ENCODE measurements at regions not wholly inside any gene's neighbourhood (a gene's known extent, or its start where the extent isn't known, plus 50 kb on each side); places are given as distances from the start of the nearest gene placed in this dataset.

DNA sequence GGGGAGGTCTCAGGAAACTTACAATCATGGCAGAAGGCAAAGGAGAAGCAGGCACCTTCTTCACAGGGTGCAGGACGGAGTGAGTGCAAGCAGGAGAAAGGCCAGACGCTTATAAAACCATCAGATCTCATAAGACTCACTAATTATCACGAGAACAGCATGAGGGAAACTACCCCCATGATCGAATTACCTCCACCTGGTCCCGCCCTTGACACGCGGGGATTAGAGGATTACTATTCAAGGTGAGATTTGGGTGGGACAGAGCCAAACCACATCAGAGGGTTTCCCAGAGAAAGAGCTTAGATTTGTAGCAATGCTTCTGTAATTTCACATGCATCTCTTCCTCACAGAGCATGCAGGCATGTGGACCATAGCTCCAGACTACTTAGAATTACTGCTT, 615.7 kb upstream of the UBE2E2 start:
- Histone ChIP-seq H4K20me1 (ENCODE audit: insufficient read depth, low read length) (no peaks in the 10 kb centered on the region), H3K4me2 (ENCODE audit: low read length) (no peak overlapping the region), H3K4me3 (ENCODE audit: low read depth, low read length, poor library complexity, severe bottlenecking) (no peak overlapping the region), H3K9ac (ENCODE audit: low read length) (no peak overlapping the region), H3F3A (ENCODE audit: insufficient read depth, low read length) (no peaks in the 10 kb centered on the region), H3K27me3 (ENCODE audit: insufficient read depth, low read length) (no peaks in the 10 kb centered on the region), H3K27ac (ENCODE audit: low read depth, low read length, poor library complexity, severe bottlenecking) (no peak overlapping the region), H3K9me2 (ENCODE audit: low read depth, low read length) (no peaks in the 10 kb centered on the region), H3K79me2 (ENCODE audit: insufficient read depth, low read length) (no peaks in the 10 kb centered on the region), H3K9me3 (ENCODE audit: low read length) (no peaks in the 10 kb centered on the region), H3K4me1 (ENCODE audit: insufficient read depth, low read length, severe bottlenecking) (no peaks in the 10 kb centered on the region), H2AFZ (ENCODE audit: low read length) (no peak overlapping the region), H3K36me3 (ENCODE audit: insufficient read depth, low read length) (no peaks in the 10 kb centered on the region)
- no peak for TF ChIP-seq EZH2 (IDR thresholded peaks at IDR 0.05; ENCODE audit: borderline replicate concordance, low read length)
- TF ChIP-seq, protein P1, sequence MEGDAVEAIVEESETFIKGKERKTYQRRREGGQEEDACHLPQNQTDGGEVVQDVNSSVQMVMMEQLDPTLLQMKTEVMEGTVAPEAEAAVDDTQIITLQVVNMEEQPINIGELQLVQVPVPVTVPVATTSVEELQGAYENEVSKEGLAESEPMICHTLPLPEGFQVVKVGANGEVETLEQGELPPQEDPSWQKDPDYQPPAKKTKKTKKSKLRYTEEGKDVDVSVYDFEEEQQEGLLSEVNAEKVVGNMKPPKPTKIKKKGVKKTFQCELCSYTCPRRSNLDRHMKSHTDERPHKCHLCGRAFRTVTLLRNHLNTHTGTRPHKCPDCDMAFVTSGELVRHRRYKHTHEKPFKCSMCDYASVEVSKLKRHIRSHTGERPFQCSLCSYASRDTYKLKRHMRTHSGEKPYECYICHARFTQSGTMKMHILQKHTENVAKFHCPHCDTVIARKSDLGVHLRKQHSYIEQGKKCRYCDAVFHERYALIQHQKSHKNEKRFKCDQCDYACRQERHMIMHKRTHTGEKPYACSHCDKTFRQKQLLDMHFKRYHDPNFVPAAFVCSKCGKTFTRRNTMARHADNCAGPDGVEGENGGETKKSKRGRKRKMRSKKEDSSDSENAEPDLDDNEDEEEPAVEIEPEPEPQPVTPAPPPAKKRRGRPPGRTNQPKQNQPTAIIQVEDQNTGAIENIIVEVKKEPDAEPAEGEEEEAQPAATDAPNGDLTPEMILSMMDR (IDR thresholded peaks at IDR 0.05; ENCODE audit: low read length) = no peak

GRCh38 chr3:22593638-22594037, 609.5 kb upstream of the UBE2E2 start:
- Histone ChIP-seq H4K20me1 (ENCODE audit: insufficient read depth, low read length) (no peaks in the 10 kb centered on the region), H3K27me3 (ENCODE audit: insufficient read depth, low read length) (no peaks in the 10 kb centered on the region), H3K4me3 (ENCODE audit: low read depth, low read length, poor library complexity, severe bottlenecking) (no peak overlapping the region), H2AFZ (ENCODE audit: low read length) (no peak overlapping the region), H3K9me2 (ENCODE audit: low read depth, low read length) (no peaks in the 10 kb centered on the region), H3K27ac (ENCODE audit: low read depth, low read length, poor library complexity, severe bottlenecking) (no peak overlapping the region), H3K4me2 (ENCODE audit: low read length) (no peak overlapping the region), H3K36me3 (ENCODE audit: insufficient read depth, low read length) (no peaks in the 10 kb centered on the region), H3F3A (ENCODE audit: insufficient read depth, low read length) (no peaks in the 10 kb centered on the region), H3K9me3 (ENCODE audit: low read length) (no peaks in the 10 kb centered on the region), H3K79me2 (ENCODE audit: insufficient read depth, low read length) (no peaks in the 10 kb centered on the region), H3K4me1 (ENCODE audit: insufficient read depth, low read length, severe bottlenecking) (no peaks in the 10 kb centered on the region), H3K9ac (ENCODE audit: low read length) (no peak overlapping the region)
- no peak for TF ChIP-seq EZH2 (IDR thresholded peaks at IDR 0.05; ENCODE audit: borderline replicate concordance, low read length)
- TF ChIP-seq, protein P1 (IDR thresholded peaks at IDR 0.05; ENCODE audit: low read length) = no peak

DNA sequence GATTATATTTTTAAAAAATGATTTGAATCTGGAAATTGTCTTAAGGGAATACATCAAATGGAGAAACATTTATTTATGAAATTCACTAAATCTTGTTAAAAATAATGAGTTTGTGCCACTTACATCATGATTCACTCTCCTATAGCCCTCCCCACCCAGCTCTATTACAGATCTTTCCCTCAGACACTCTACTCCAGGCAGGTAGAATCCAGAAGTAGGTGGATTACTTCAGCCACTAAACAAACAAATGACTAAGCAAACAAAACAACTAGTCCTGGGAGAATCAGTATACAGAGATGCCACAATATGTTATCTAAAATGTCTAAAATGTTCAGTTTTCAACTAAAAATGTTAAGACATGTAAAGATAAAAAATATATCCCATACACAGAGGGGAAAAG, 608.1 kb upstream of the UBE2E2 start:
- Histone ChIP-seq H3K4me1 (ENCODE audit: insufficient read depth, low read length, severe bottlenecking) (no peaks in the 10 kb centered on the region), H3K27ac (ENCODE audit: low read depth, low read length, poor library complexity, severe bottlenecking) (no peak overlapping the region), H3F3A (ENCODE audit: insufficient read depth, low read length) (no peaks in the 10 kb centered on the region), H3K4me2 (ENCODE audit: low read length) (no peak overlapping the region), H3K9me3 (ENCODE audit: low read length) (no peaks in the 10 kb centered on the region), H3K79me2 (ENCODE audit: insufficient read depth, low read length) (no peaks in the 10 kb centered on the region), H4K20me1 (ENCODE audit: insufficient read depth, low read length) (no peaks in the 10 kb centered on the region), H3K36me3 (ENCODE audit: insufficient read depth, low read length) (no peaks in the 10 kb centered on the region), H2AFZ (ENCODE audit: low read length) (no peak overlapping the region), H3K4me3 (ENCODE audit: low read depth, low read length, poor library complexity, severe bottlenecking) (no peak overlapping the region), H3K27me3 (ENCODE audit: insufficient read depth, low read length) (no peaks in the 10 kb centered on the region), H3K9me2 (ENCODE audit: low read depth, low read length) (no peaks in the 10 kb centered on the region), H3K9ac (ENCODE audit: low read length) (no peak overlapping the region)
- TF ChIP-seq EZH2 (IDR thresholded peaks at IDR 0.05; ENCODE audit: borderline replicate concordance, low read length) = no peak
- TF ChIP-seq, protein P1 (IDR thresholded peaks at IDR 0.05; ENCODE audit: low read length) = no peak
